ENCODE measurements at regions not wholly inside any gene's neighbourhood (a gene's known extent, or its start where the extent isn't known, plus 50 kb on each side); places are given as distances from the start of the nearest gene placed in this dataset.

- no peak for TF ChIP-seq OVOL2 (CRISPR knock-in tag; IDR thresholded peaks at IDR 0.05; ENCODE audit: borderline replicate concordance)
- TF ChIP-seq ZNF396 (CRISPR knock-in tag; IDR thresholded peaks at IDR 0.05; ENCODE audit: borderline replicate concordance) = no peak
- TF ChIP-seq CTCF (IDR thresholded peaks at IDR 0.05) = no peak
- no peak for TF ChIP-seq MAX (CRISPR knock-in tag; IDR thresholded peaks at IDR 0.05)
- no peak for TF ChIP-seq TP53 (CRISPR knock-in tag; IDR thresholded peaks at IDR 0.05)
- TF ChIP-seq ESRRA (CRISPR knock-in tag; IDR thresholded peaks at IDR 0.05; ENCODE audit: borderline replicate concordance) = no peak
- TF ChIP-seq RELA (CRISPR knock-in tag; IDR thresholded peaks at IDR 0.05; ENCODE audit: borderline replicate concordance) = no peak
- TF ChIP-seq E2F5 (CRISPR knock-in tag; IDR thresholded peaks at IDR 0.05) = no peak
- no peak for TF ChIP-seq ELF4 (CRISPR knock-in tag; IDR thresholded peaks at IDR 0.05; ENCODE audit: low read depth)
- TF ChIP-seq MXD4 (CRISPR knock-in tag; IDR thresholded peaks at IDR 0.05; ENCODE audit: borderline replicate concordance) = no peak
- no peak for TF ChIP-seq USF2 (CRISPR knock-in tag; IDR thresholded peaks at IDR 0.05)
- no peak for TF ChIP-seq PRRX2 (CRISPR knock-in tag; IDR thresholded peaks at IDR 0.05)
Observed at GRCh38 chr7:46652317-46652716, 731.2 kb upstream of the IGFBP3 start.
